Omental fat pad (tissue), 3 donors: ENCODE measurements at regions not wholly inside any gene's neighbourhood (a gene's known extent, or its start where the extent isn't known, plus 50 kb on each side); places are given as distances from the start of the nearest gene placed in this dataset.

Experiments used
- ATAC-seq: fragments of 150-250 bp; one replicate; pipeline ENCODE4 v1.9.1; 2016; ENCODE audit warnings: mild to moderate bottlenecking, moderate library complexity; ENCODE audit not compliant: low FRiP score
- DNase-seq: peaks from one replicate; pipeline ENCODE4 v3.0.0-alpha.2; 2019; ENCODE audit warnings: low spot score
- CTCF ChIP-seq, 3 donors: fragments of 450-650 bp; IDR thresholded peaks; one replicate each; pipeline ENCODE4 v1.5.1; 2016 to 2017; ENCODE audit warnings: antibody characterized with exemption in 3 of 3, mild to moderate bottlenecking in 3 of 3, moderate library complexity in 2 of 3

- DNase-seq (no peak), ATAC-seq (no peak)
- no peak for TF ChIP-seq CTCF (IDR thresholded peaks at IDR 0.05)
Observed at GRCh38 chr20:51326201-51326819, 216.2 kb downstream of the NFATC2 start.

- no peak for DNase-seq
- no peak for ATAC-seq
- TF ChIP-seq CTCF (IDR thresholded peaks at IDR 0.05), result no peak
Observed at GRCh38 chr20:51322164-51322707, 220.3 kb downstream of the NFATC2 start.

GRCh38 chr20:51321343-51322163 lies 221.0 kb downstream of the NFATC2 start:
- no peak for TF ChIP-seq CTCF (IDR thresholded peaks at IDR 0.05)
- no peak for DNase-seq

GRCh38 chr20:51319522-51319921 lies 223.0 kb downstream of the NFATC2 start:
- TF ChIP-seq CTCF (IDR thresholded peaks at IDR 0.05), result no peak
- DNase-seq (no peak), ATAC-seq (no peak)

More at GRCh38 chr20:51321343-51322163, 221.0 kb downstream of the NFATC2 start:
- no peak for ATAC-seq

- peak; percentile 29 for DNase-seq
- TF ChIP-seq CTCF (IDR thresholded peaks at IDR 0.05), result no peak
- ATAC-seq, result no peak
Observed at GRCh38 chr20:51318058-51318949, 224.2 kb downstream of the NFATC2 start.

- TF ChIP-seq CTCF (IDR thresholded peaks at IDR 0.05), result no peak
- DNase-seq (no peak), ATAC-seq (no peak)
Observed at GRCh38 chr20:51315390-51315789, 227.1 kb downstream of the NFATC2 start.
